WTC11 (cell line): ENCODE measurements at regions not wholly inside any gene's neighbourhood (a gene's known extent, or its start where the extent isn't known, plus 50 kb on each side); places are given as distances from the start of the nearest gene placed in this dataset.

Experiments used
- ATAC-seq: fragments of 200-7000 bp; cut with Tn5 transposase; 2 replicates; pipeline ENCODE4 v1.10.0; 2021; ENCODE audit warnings: mild to moderate bottlenecking, moderate library complexity
- CTCF ChIA-PET: fragments of 300-600 bp; sonication (Branson Sonifier 250); formaldehyde crosslinking; loops from one replicate; lab custom pipeline; 2021; ENCODE audit warnings: antibody characterized with exemption; lab: Charles Lee
- POLR2A ChIA-PET: fragments of 350-600 bp; sonication (Branson Sonifier 250); formaldehyde crosslinking; loops from one replicate; lab custom pipeline; 2021; ENCODE audit warnings: antibody characterized with exemption; lab: Charles Lee
- DNase-seq: peaks from one replicate; pipeline ENCODE4 v3.0.0; 2021; ENCODE audit warnings: low spot score
- H3K27ac Mint-ChIP-seq: 2 replicates; pipeline ENCODE4 v1.8.0; 2021; ENCODE audit warnings: mixed read lengths
- H3K27me3 Mint-ChIP-seq: 2 replicates; pipeline ENCODE4 v1.8.0; 2021; ENCODE audit warnings: low read depth, mild to moderate bottlenecking, moderate library complexity, mixed read lengths
- H3K36me3 Mint-ChIP-seq: 2 replicates; pipeline ENCODE4 v1.8.0; 2021; ENCODE audit warnings: mixed read lengths
- H3K4me1 Mint-ChIP-seq: 2 replicates; pipeline ENCODE4 v1.8.0; 2022; ENCODE audit warnings: mixed read lengths
- H3K4me3 Mint-ChIP-seq: 2 replicates; pipeline ENCODE4 v1.8.0; 2021; ENCODE audit warnings: mild to moderate bottlenecking, moderate library complexity, mixed read lengths
- H3K9me3 Mint-ChIP-seq: 2 replicates; pipeline ENCODE4 v1.8.0; 2021; ENCODE audit warnings: mixed read lengths
- ATF1 ChIP-seq: sonication (generic); formaldehyde crosslinking; IDR thresholded peaks from 2 replicates; pipeline ENCODE4 v1.8.1; 2023; ENCODE audit warnings: mild to moderate bottlenecking, moderate library complexity, missing genetic modification reagents
- CREM ChIP-seq: sonication (generic); formaldehyde crosslinking; IDR thresholded peaks from 2 replicates; pipeline ENCODE4 v1.8.1; 2022; ENCODE audit warnings: mild to moderate bottlenecking, missing genetic modification reagents, moderate library complexity
- ETV6 ChIP-seq: sonication (generic); formaldehyde crosslinking; IDR thresholded peaks from 2 replicates; pipeline ENCODE4 v1.8.1; 2022; ENCODE audit warnings: mild to moderate bottlenecking, missing genetic modification reagents
- FOXJ3 ChIP-seq: sonication (generic); formaldehyde crosslinking; IDR thresholded peaks from 2 replicates; pipeline ENCODE4 v1.9.0; 2021; ENCODE audit warnings: missing genetic modification reagents, mild to moderate bottlenecking, borderline replicate concordance
- GTF2I ChIP-seq: fragments of 250-450 bp; sonication (Bioruptor Pico); conservative IDR thresholded peaks from 2 replicates; pipeline ENCODE4 v1.4.0; 2021; ENCODE audit warnings: mild to moderate bottlenecking
- JUN ChIP-seq: sonication (generic); formaldehyde crosslinking; IDR thresholded peaks from 2 replicates; pipeline ENCODE4 v1.8.0; 2023; ENCODE audit warnings: mild to moderate bottlenecking, missing genetic modification reagents
- MXD4 ChIP-seq: fragments of 250-450 bp; sonication (Bioruptor Pico); IDR thresholded peaks from 2 replicates; pipeline ENCODE4 v1.8.0; 2021; ENCODE audit warnings: mild to moderate bottlenecking, moderate library complexity, borderline replicate concordance
- TCF7 ChIP-seq: sonication (generic); formaldehyde crosslinking; IDR thresholded peaks from 2 replicates; pipeline ENCODE4 v1.8.0; 2022; ENCODE audit warnings: mild to moderate bottlenecking, low read depth, missing genetic modification reagents, moderate library complexity
- TEAD1 ChIP-seq: sonication (generic); formaldehyde crosslinking; IDR thresholded peaks from 2 replicates; pipeline ENCODE4 v1.8.0; 2022; ENCODE audit warnings: mild to moderate bottlenecking, missing genetic modification reagents
- ZBTB21 ChIP-seq: sonication (generic); formaldehyde crosslinking; IDR thresholded peaks from 2 replicates; pipeline ENCODE4 v1.8.1; 2023; ENCODE audit warnings: mild to moderate bottlenecking, missing genetic modification reagents, borderline replicate concordance
- ZNF232 ChIP-seq: sonication (generic); formaldehyde crosslinking; IDR thresholded peaks from 2 replicates; pipeline ENCODE4 v1.8.0; 2022; ENCODE audit warnings: mild to moderate bottlenecking, missing genetic modification reagents
- ZNF396 ChIP-seq: fragments of 250-450 bp; sonication (Bioruptor Pico); IDR thresholded peaks from 2 replicates; pipeline ENCODE4 v1.8.0; 2021; ENCODE audit warnings: mild to moderate bottlenecking, moderate library complexity, borderline replicate concordance
- ZNF416 ChIP-seq: fragments of 250-450 bp; sonication (Bioruptor Pico); IDR thresholded peaks from 2 replicates; pipeline ENCODE4 v1.9.0; 2021; ENCODE audit warnings: mild to moderate bottlenecking, inconsistent platforms
- TF ChIP-seq, protein P1 (sequence below): sonication (generic); formaldehyde crosslinking; IDR thresholded peaks from 2 replicates; pipeline ENCODE4 v1.8.1; 2023; ENCODE audit warnings: mild to moderate bottlenecking, missing genetic modification reagents
- TF ChIP-seq, protein P2 (sequence below): sonication (generic); formaldehyde crosslinking; IDR thresholded peaks from 2 replicates; pipeline ENCODE4 v1.8.1; 2022; ENCODE audit warnings: low read depth, missing genetic modification reagents, borderline replicate concordance
- TF ChIP-seq, protein P3 (sequence below): fragments of 250-450 bp; sonication (Bioruptor Pico); IDR thresholded peaks from 2 replicates; pipeline ENCODE4 v1.9.0; 2021; ENCODE audit warnings: moderate library complexity, mild to moderate bottlenecking, inconsistent platforms, borderline replicate concordance
- TF ChIP-seq, protein P4 (sequence below): sonication (generic); formaldehyde crosslinking; IDR thresholded peaks from 2 replicates; pipeline ENCODE4 v1.8.0; 2022; ENCODE audit warnings: mild to moderate bottlenecking, missing genetic modification reagents
- TF ChIP-seq, protein P5 (sequence below): fragments of 200-600 bp; IDR thresholded peaks from 2 replicates; pipeline ENCODE4 v1.8.0; 2022; ENCODE audit warnings: antibody characterized with exemption
- TF ChIP-seq, protein P6 (sequence below): sonication (generic); formaldehyde crosslinking; IDR thresholded peaks from 2 replicates; pipeline ENCODE4 v1.8.0; 2022; ENCODE audit warnings: mild to moderate bottlenecking, missing genetic modification reagents
- TF ChIP-seq, protein P7 (sequence below): sonication (generic); formaldehyde crosslinking; IDR thresholded peaks from 2 replicates; pipeline ENCODE4 v1.8.0; 2023; ENCODE audit warnings: missing genetic modification reagents
- TF ChIP-seq, protein P8 (sequence below): sonication (generic); formaldehyde crosslinking; IDR thresholded peaks from 2 replicates; pipeline ENCODE4 v1.8.1; 2022; ENCODE audit warnings: mild to moderate bottlenecking, missing genetic modification reagents, moderate library complexity, borderline replicate concordance

DNA sequence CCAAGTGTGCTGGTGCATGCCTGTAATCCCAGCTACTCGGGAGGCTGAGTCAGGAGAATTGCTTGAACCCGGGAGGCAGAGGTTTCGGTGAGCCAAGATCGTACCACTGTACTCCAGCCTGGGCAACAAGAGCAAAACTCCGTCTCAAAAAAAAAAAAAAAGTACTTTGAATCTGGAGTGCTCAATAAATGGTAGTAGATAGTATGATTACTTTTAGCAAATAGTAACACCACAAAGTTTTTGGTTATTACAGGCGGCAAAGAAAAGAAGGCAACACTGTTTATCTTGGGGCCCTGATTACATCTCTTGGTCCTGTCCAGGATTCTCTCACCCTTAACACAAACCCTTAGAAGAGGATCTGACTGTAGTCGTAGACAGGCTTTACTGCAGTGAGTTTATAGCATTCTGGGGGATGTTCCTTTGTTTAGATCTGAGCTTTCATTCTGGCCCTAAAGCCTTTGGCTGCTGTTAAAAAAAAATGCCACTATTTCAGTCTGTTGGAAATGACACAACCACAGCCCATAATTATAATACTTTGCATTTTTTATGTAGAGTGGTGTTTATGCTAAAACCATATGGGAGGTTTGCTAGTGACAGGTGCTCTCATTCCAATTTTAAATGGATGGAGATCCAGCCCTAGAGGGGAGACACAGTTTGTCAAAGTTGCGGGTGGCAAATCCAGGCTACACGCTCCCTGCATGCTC is 79.7 kb upstream of the SLC2A1 start:
- TF ChIP-seq, protein P1, sequence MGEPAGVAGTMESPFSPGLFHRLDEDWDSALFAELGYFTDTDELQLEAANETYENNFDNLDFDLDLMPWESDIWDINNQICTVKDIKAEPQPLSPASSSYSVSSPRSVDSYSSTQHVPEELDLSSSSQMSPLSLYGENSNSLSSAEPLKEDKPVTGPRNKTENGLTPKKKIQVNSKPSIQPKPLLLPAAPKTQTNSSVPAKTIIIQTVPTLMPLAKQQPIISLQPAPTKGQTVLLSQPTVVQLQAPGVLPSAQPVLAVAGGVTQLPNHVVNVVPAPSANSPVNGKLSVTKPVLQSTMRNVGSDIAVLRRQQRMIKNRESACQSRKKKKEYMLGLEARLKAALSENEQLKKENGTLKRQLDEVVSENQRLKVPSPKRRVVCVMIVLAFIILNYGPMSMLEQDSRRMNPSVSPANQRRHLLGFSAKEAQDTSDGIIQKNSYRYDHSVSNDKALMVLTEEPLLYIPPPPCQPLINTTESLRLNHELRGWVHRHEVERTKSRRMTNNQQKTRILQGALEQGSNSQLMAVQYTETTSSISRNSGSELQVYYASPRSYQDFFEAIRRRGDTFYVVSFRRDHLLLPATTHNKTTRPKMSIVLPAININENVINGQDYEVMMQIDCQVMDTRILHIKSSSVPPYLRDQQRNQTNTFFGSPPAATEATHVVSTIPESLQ: no peak
- TF ChIP-seq ZBTB21 (CRISPR knock-in tag) (no peak), GTF2I (CRISPR knock-in tag) (no peak), JUN (CRISPR knock-in tag) (no peak), ETV6 (CRISPR knock-in tag) (no peak), CREM (CRISPR knock-in tag) (no peak)
- TF ChIP-seq, protein P2, sequence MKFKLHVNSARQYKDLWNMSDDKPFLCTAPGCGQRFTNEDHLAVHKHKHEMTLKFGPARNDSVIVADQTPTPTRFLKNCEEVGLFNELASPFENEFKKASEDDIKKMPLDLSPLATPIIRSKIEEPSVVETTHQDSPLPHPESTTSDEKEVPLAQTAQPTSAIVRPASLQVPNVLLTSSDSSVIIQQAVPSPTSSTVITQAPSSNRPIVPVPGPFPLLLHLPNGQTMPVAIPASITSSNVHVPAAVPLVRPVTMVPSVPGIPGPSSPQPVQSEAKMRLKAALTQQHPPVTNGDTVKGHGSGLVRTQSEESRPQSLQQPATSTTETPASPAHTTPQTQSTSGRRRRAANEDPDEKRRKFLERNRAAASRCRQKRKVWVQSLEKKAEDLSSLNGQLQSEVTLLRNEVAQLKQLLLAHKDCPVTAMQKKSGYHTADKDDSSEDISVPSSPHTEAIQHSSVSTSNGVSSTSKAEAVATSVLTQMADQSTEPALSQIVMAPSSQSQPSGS (CRISPR knock-in tag): no peak
- TF ChIP-seq, protein P3, sequence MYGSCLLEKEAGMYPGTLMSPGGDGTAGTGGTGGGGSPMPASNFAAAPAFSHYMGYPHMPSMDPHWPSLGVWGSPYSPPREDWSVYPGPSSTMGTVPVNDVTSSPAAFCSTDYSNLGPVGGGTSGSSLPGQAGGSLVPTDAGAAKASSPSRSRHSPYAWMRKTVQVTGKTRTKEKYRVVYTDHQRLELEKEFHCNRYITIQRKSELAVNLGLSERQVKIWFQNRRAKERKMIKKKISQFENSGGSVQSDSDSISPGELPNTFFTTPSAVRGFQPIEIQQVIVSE: no peak
- TF ChIP-seq, protein P4, sequence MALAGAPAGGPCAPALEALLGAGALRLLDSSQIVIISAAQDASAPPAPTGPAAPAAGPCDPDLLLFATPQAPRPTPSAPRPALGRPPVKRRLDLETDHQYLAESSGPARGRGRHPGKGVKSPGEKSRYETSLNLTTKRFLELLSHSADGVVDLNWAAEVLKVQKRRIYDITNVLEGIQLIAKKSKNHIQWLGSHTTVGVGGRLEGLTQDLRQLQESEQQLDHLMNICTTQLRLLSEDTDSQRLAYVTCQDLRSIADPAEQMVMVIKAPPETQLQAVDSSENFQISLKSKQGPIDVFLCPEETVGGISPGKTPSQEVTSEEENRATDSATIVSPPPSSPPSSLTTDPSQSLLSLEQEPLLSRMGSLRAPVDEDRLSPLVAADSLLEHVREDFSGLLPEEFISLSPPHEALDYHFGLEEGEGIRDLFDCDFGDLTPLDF (CRISPR knock-in tag): no peak
- Mint-ChIP-seq H3K27me3 (no peaks in the 10 kb centered on the region), H3K27ac (no peak overlapping the region; the same call in 1 of the 2 replicates), H3K4me3 (no peak overlapping the region), H3K36me3 (no peaks in the 10 kb centered on the region), H3K9me3 (no peaks in the 10 kb centered on the region), H3K4me1 (peaks cover 34% of the 10 kb centered on the region)
- DNase-seq: no peak
- no peak for ATAC-seq
- CTCF ChIA-PET: interaction anchor here (0.6 to 2.0 kb wide), 2 partner anchors 35 to 67 kb away, joined by 4 to 5 read pairs; no protein-coding TSS in a partner anchor
- POLR2A ChIA-PET: no interaction called here

DNA sequence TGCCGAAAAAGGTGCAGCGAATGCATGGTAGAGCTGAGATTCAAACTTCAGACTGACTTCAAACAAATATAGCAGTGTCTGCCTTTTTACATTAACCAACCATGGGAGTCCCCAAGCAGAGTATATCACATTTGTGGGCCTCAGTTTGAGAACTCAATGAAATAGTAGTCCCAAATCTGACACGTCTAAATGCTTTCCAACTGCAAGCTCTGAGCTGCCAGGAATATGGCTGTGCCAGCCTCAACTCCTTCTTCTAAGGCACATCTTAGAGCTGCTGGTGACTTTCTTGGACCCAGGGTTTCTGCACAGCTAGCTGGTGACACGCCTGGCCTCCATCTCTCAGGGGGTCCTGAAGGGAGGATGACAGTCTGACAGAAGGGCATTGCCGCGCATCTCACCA is 78.8 kb upstream of the SLC2A1 start:
- ATAC-seq (no peak), DNase-seq (no peak)
- Mint-ChIP-seq H3K27me3 (no peaks in the 10 kb centered on the region), H3K4me1 (peaks cover 34% of the 10 kb centered on the region), H3K36me3 (no peaks in the 10 kb centered on the region), H3K4me3 (no peak overlapping the region), H3K9me3 (no peaks in the 10 kb centered on the region), H3K27ac (no peak overlapping the region)
- CTCF ChIA-PET: interaction anchor here (1.4 kb wide), 1 partner anchor 124 kb away, joined by 3 read pairs; no protein-coding TSS in a partner anchor
- POLR2A ChIA-PET: interaction anchor here (0.5 kb wide), 1 partner anchor 173 kb away, joined by 8 read pairs; no protein-coding TSS in a partner anchor
- TF ChIP-seq, protein P5, sequence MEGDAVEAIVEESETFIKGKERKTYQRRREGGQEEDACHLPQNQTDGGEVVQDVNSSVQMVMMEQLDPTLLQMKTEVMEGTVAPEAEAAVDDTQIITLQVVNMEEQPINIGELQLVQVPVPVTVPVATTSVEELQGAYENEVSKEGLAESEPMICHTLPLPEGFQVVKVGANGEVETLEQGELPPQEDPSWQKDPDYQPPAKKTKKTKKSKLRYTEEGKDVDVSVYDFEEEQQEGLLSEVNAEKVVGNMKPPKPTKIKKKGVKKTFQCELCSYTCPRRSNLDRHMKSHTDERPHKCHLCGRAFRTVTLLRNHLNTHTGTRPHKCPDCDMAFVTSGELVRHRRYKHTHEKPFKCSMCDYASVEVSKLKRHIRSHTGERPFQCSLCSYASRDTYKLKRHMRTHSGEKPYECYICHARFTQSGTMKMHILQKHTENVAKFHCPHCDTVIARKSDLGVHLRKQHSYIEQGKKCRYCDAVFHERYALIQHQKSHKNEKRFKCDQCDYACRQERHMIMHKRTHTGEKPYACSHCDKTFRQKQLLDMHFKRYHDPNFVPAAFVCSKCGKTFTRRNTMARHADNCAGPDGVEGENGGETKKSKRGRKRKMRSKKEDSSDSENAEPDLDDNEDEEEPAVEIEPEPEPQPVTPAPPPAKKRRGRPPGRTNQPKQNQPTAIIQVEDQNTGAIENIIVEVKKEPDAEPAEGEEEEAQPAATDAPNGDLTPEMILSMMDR: no peak
- no peak for TF ChIP-seq ZNF396 (CRISPR knock-in tag)
- TF ChIP-seq, protein P6, sequence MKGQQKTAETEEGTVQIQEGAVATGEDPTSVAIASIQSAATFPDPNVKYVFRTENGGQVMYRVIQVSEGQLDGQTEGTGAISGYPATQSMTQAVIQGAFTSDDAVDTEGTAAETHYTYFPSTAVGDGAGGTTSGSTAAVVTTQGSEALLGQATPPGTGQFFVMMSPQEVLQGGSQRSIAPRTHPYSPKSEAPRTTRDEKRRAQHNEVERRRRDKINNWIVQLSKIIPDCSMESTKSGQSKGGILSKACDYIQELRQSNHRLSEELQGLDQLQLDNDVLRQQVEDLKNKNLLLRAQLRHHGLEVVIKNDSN (CRISPR knock-in tag): no peak
- TF ChIP-seq, protein P7, sequence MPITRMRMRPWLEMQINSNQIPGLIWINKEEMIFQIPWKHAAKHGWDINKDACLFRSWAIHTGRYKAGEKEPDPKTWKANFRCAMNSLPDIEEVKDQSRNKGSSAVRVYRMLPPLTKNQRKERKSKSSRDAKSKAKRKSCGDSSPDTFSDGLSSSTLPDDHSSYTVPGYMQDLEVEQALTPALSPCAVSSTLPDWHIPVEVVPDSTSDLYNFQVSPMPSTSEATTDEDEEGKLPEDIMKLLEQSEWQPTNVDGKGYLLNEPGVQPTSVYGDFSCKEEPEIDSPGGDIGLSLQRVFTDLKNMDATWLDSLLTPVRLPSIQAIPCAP (CRISPR knock-in tag): no peak
- no peak for TF ChIP-seq MXD4 (CRISPR knock-in tag)
- TF ChIP-seq, protein P8, sequence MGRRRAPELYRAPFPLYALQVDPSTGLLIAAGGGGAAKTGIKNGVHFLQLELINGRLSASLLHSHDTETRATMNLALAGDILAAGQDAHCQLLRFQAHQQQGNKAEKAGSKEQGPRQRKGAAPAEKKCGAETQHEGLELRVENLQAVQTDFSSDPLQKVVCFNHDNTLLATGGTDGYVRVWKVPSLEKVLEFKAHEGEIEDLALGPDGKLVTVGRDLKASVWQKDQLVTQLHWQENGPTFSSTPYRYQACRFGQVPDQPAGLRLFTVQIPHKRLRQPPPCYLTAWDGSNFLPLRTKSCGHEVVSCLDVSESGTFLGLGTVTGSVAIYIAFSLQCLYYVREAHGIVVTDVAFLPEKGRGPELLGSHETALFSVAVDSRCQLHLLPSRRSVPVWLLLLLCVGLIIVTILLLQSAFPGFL: no peak
- no peak for TF ChIP-seq TCF7 (CRISPR knock-in tag)
- no peak for TF ChIP-seq FOXJ3 (CRISPR knock-in tag)
- no peak for TF ChIP-seq TEAD1 (CRISPR knock-in tag)
- no peak for TF ChIP-seq ZNF416 (CRISPR knock-in tag)
- TF ChIP-seq, protein P4 (CRISPR knock-in tag): no peak
- TF ChIP-seq ATF1: no peak
- no peak for TF ChIP-seq ZBTB21 (CRISPR knock-in tag)
- no peak for TF ChIP-seq ZNF232
